ENCODE measurements at regions not wholly inside any gene's neighbourhood (a gene's known extent, or its start where the extent isn't known, plus 50 kb on each side); places are given as distances from the start of the nearest gene placed in this dataset.

- TF ChIP-seq EZH2phosphoT487 (IDR thresholded peaks at IDR 0.05; ENCODE audit: unreplicated experiment) (no peak), CTCF (conservative IDR thresholded peaks at IDR 0.05; ENCODE audit: low read depth in 2 of 2) (no peak), POLR2AphosphoS5 (IDR thresholded peaks at IDR 0.05; ENCODE audit: low read depth) (no peak), CREB1 (CRISPR knock-in tag; IDR thresholded peaks at IDR 0.05; ENCODE audit: low read depth) (no peak), EZH2 (IDR thresholded peaks at IDR 0.05; ENCODE audit: low read depth, unreplicated experiment) (no peak), REST (IDR thresholded peaks at IDR 0.05; ENCODE audit: unreplicated experiment) (no peak), NANOG (IDR thresholded peaks at IDR 0.05; ENCODE audit: borderline replicate concordance) (no peak), STAT1 (IDR thresholded peaks at IDR 0.05; ENCODE audit: unreplicated experiment) (no peak), ZNF331 (CRISPR knock-in tag; IDR thresholded peaks at IDR 0.05; ENCODE audit: low read depth) (peak; percentile 42), ZNF462 (CRISPR knock-in tag; IDR thresholded peaks at IDR 0.05) (no peak), JUNB (IDR thresholded peaks at IDR 0.05; ENCODE audit: unreplicated experiment) (no peak)
These were observed 132.9 kb upstream of the MYLIP start for GRCh38 chr6:15996030-15996429.
